Chondrocyte (in vitro differentiated cells): ENCODE measurements at regions not wholly inside any gene's neighbourhood (a gene's known extent, or its start where the extent isn't known, plus 50 kb on each side); places are given as distances from the start of the nearest gene placed in this dataset.

ENCODE experiments used
- DNase-seq: peaks from one replicate; pipeline ENCODE4 v3.0.0; 2021; ENCODE audit warnings: mixed read lengths, low spot score
- H3K27ac Mint-ChIP-seq: one replicate; pipeline ENCODE4 v1.8.0; 2021; ENCODE audit warnings: mild to moderate bottlenecking, moderate library complexity, mixed read lengths; ENCODE audit not compliant: unreplicated experiment
- H3K27me3 Mint-ChIP-seq: 2 replicates; pipeline ENCODE4 v1.8.0; 2021; ENCODE audit warnings: low read depth, mixed read lengths
- H3K36me3 Mint-ChIP-seq: 2 replicates; pipeline ENCODE4 v1.8.0; 2021; ENCODE audit warnings: low read depth, mixed read lengths
- H3K4me1 Mint-ChIP-seq: 2 replicates; pipeline ENCODE4 v1.8.0; 2021; ENCODE audit warnings: low read depth, mild to moderate bottlenecking, mixed read lengths
- H3K4me3 Mint-ChIP-seq: one replicate; pipeline ENCODE4 v1.8.0; 2021; ENCODE audit warnings: mild to moderate bottlenecking, moderate library complexity, mixed read lengths; ENCODE audit not compliant: unreplicated experiment
- H3K9me3 Mint-ChIP-seq: 2 replicates; pipeline ENCODE4 v1.8.0; 2021; ENCODE audit warnings: low read depth, mixed read lengths
- TF ChIP-seq, protein P1 (sequence below): fragments of 200-600 bp; sonication (generic); IDR thresholded peaks from 2 replicates; pipeline ENCODE4 v1.5.0; 2021; ENCODE audit warnings: antibody characterized with exemption, mild to moderate bottlenecking, moderate library complexity

DNA sequence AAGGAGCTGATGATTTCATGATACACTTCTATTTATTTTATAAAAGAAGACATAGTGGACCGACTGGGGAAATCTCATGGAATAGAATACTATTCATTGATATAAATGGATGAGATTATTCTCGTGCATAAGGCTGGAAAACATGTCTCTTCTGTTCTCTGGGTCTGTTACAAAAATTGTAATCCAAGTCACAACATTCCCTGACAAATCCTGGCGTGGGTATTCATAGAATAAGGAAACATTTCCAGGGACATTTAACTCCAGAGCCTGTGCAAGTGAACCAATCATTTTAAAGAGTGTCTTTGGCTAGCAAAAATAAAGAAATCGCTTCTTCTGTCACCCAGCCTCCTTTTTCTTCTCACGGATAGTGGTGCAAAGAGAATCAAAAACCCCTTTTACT, 1148.5 kb upstream of the AUTS2 start:
- H3K4me1 Mint-ChIP-seq = peaks cover 4% of the 10 kb centered on the region
- H3K9me3 Mint-ChIP-seq = peaks cover 3% of the 10 kb centered on the region
- TF ChIP-seq, protein P1, sequence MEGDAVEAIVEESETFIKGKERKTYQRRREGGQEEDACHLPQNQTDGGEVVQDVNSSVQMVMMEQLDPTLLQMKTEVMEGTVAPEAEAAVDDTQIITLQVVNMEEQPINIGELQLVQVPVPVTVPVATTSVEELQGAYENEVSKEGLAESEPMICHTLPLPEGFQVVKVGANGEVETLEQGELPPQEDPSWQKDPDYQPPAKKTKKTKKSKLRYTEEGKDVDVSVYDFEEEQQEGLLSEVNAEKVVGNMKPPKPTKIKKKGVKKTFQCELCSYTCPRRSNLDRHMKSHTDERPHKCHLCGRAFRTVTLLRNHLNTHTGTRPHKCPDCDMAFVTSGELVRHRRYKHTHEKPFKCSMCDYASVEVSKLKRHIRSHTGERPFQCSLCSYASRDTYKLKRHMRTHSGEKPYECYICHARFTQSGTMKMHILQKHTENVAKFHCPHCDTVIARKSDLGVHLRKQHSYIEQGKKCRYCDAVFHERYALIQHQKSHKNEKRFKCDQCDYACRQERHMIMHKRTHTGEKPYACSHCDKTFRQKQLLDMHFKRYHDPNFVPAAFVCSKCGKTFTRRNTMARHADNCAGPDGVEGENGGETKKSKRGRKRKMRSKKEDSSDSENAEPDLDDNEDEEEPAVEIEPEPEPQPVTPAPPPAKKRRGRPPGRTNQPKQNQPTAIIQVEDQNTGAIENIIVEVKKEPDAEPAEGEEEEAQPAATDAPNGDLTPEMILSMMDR = no peak
- DNase-seq = no peak
- no peak overlapping the region for H3K4me3 Mint-ChIP-seq
- peaks cover 1% of the 10 kb centered on the region for H3K36me3 Mint-ChIP-seq
- peaks cover 4% of the 10 kb centered on the region for H3K27me3 Mint-ChIP-seq
- H3K27ac Mint-ChIP-seq = no peak overlapping the region

- Mint-ChIP-seq H3K4me1 (peaks cover 13% of the 10 kb centered on the region), H3K4me3 (no peak overlapping the region), H3K36me3 (no peaks in the 10 kb centered on the region), H3K9me3 (peaks cover 5% of the 10 kb centered on the region), H3K27ac (no peak overlapping the region), H3K27me3 (peaks cover 1% of the 10 kb centered on the region)
- TF ChIP-seq, protein P1 = no peak
- DNase-seq = no peak
Observed at GRCh38 chr7:68454931-68455330, 1143.3 kb upstream of the AUTS2 start.

- H3K36me3 Mint-ChIP-seq = no peaks in the 10 kb centered on the region
- peaks cover 26% of the 10 kb centered on the region for H3K4me1 Mint-ChIP-seq
- H3K27ac Mint-ChIP-seq = no peak overlapping the region
- peaks cover 1% of the 10 kb centered on the region for H3K27me3 Mint-ChIP-seq
- no peak overlapping the region for H3K4me3 Mint-ChIP-seq
- TF ChIP-seq, protein P1 = no peak
- H3K9me3 Mint-ChIP-seq = peaks cover 5% of the 10 kb centered on the region
- DNase-seq = no peak
Observed at GRCh38 chr7:68456469-68456868, 1141.8 kb upstream of the AUTS2 start.

DNA sequence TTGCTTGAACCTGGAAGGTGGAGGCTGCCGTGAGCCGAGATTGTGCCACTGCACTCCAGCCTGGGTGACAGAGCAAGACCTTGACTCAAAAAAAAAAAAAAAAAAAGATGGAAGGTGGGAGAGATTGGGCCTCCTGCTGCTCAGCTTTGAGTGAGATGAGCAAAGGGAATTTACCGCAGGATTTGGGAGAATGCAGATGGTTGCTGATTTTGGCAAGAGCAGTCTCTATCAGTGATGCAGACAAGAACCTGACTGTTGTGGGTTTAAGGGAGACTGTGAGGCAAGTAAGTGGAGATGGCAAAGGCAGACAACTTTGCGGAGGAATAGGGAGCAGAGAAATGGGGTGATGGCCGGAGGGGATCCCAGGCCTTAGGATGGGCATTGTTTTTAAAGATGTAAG, 1140.8 kb upstream of the AUTS2 start:
- TF ChIP-seq, protein P1 = no peak
- Mint-ChIP-seq H3K36me3 (no peaks in the 10 kb centered on the region), H3K9me3 (peaks cover 5% of the 10 kb centered on the region), H3K4me1 (peaks cover 33% of the 10 kb centered on the region), H3K27me3 (peaks cover 1% of the 10 kb centered on the region), H3K4me3 (no peak overlapping the region), H3K27ac (no peak overlapping the region)
- no peak for DNase-seq

- TF ChIP-seq, protein P1 = no peak
- Mint-ChIP-seq H3K36me3 (no peaks in the 10 kb centered on the region), H3K4me3 (no peak overlapping the region), H3K9me3 (peaks cover 5% of the 10 kb centered on the region), H3K27ac (no peak overlapping the region), H3K4me1 (peaks cover 33% of the 10 kb centered on the region), H3K27me3 (peaks cover 1% of the 10 kb centered on the region)
- DNase-seq = no peak
Observed at GRCh38 chr7:68458010-68458908, 1140.0 kb upstream of the AUTS2 start.
